HEK293 (cell line): ENCODE measurements at regions not wholly inside any gene's neighbourhood (a gene's known extent, or its start where the extent isn't known, plus 50 kb on each side); places are given as distances from the start of the nearest gene placed in this dataset.

Experiments used
- CTCF ChIA-PET: fragments of 350-600 bp; formaldehyde crosslinking; extraction: SDS; loops from one replicate; lab custom pipeline; 2021; ENCODE audit warnings: antibody characterized with exemption; lab: Yijun Ruan, JAX
- POLR2A ChIA-PET: fragments of 300-600 bp; formaldehyde crosslinking; extraction: SDS; loops from one replicate; lab custom pipeline; 2020; ENCODE audit warnings: antibody characterized with exemption, inconsistent platforms; lab: Yijun Ruan, JAX
- H3K27ac ChIP-seq: fragments of 200-500 bp; sonication (Bioruptor generic); 2 replicates; pipeline ENCODE4 v1.5.1; 2014; ENCODE audit warnings: low read depth, low read length, control low read depth, inconsistent platforms; ENCODE audit errors: extremely low read depth
- H3K36me3 ChIP-seq, 2 experiments: fragments of 200-500 bp in 1 of 2; sonication (Bioruptor generic) in 1 of 2; 1 replicate in 1 of 2; 2 replicates in 1 of 2; pipeline ENCODE4 v1.5.1; 2014 to 2017; ENCODE audit warnings: inconsistent platforms in 2 of 2, low read length in 2 of 2; ENCODE audit not compliant: control insufficient read depth in 2 of 2, insufficient read depth in 1 of 2
- H3K4me1 ChIP-seq: fragments of 200-500 bp; sonication (Bioruptor generic); 2 replicates; pipeline ENCODE4 v1.5.1; 2014; ENCODE audit warnings: mild to moderate bottlenecking, low read length, inconsistent platforms; ENCODE audit not compliant: control insufficient read depth, insufficient read depth
- H3K4me3 ChIP-seq: 2 replicates; pipeline ENCODE4 v1.5.1; 2011; ENCODE audit warnings: low read depth, mild to moderate bottlenecking, control low read depth, low read length, moderate library complexity
- H3K9me3 ChIP-seq: fragments of 200-500 bp; sonication (Bioruptor generic); 2 replicates; pipeline ENCODE4 v1.5.1; 2014; ENCODE audit warnings: low read depth, low read length, inconsistent platforms; ENCODE audit not compliant: control insufficient read depth, insufficient read depth
- ATF2 ChIP-seq: fragments of 450-650 bp; formaldehyde crosslinking; IDR thresholded peaks from 2 replicates; pipeline ENCODE4 v1.5.1; 2016; ENCODE audit warnings: missing biosample characterization, missing genetic modification characterization, low read depth
- KLF9 ChIP-seq: fragments of 450-650 bp; formaldehyde crosslinking; IDR thresholded peaks from 2 replicates; pipeline ENCODE4 v1.5.1; 2016; ENCODE audit warnings: missing biosample characterization, missing genetic modification characterization, low read depth
- ZIC2 ChIP-seq: fragments of 450-650 bp; formaldehyde crosslinking; IDR thresholded peaks from 2 replicates; pipeline ENCODE4 v1.5.1; 2016; ENCODE audit warnings: missing biosample characterization, missing genetic modification characterization
- ZNF132 ChIP-seq: fragments of 450-650 bp; formaldehyde crosslinking; IDR thresholded peaks from 2 replicates; pipeline ENCODE4 v1.5.1; 2017; ENCODE audit warnings: missing biosample characterization, missing genetic modification characterization, borderline replicate concordance
- ZNF157 ChIP-seq: fragments of 450-650 bp; formaldehyde crosslinking; IDR thresholded peaks from 2 replicates; pipeline ENCODE4 v1.5.1; 2016; ENCODE audit warnings: missing biosample characterization, missing genetic modification characterization
- ZNF169 ChIP-seq: fragments of 450-650 bp; formaldehyde crosslinking; IDR thresholded peaks from 2 replicates; pipeline ENCODE4 v1.5.1; 2016; ENCODE audit warnings: missing biosample characterization, missing genetic modification characterization
- ZNF175 ChIP-seq: fragments of 450-650 bp; formaldehyde crosslinking; IDR thresholded peaks from 2 replicates; pipeline ENCODE4 v1.5.1; 2016; ENCODE audit warnings: missing biosample characterization, missing genetic modification characterization
- ZNF214 ChIP-seq: fragments of 450-650 bp; formaldehyde crosslinking; IDR thresholded peaks from 2 replicates; pipeline ENCODE4 v1.5.1; 2017; ENCODE audit warnings: missing biosample characterization, mild to moderate bottlenecking, missing genetic modification characterization, borderline replicate concordance
- ZNF391 ChIP-seq: fragments of 450-650 bp; formaldehyde crosslinking; IDR thresholded peaks from 2 replicates; pipeline ENCODE4 v1.5.1; 2016; ENCODE audit warnings: low read depth, missing biosample characterization, missing genetic modification characterization, borderline replicate concordance
- ZNF404 ChIP-seq: fragments of 450-650 bp; formaldehyde crosslinking; IDR thresholded peaks from 2 replicates; pipeline ENCODE4 v1.5.1; 2017; ENCODE audit warnings: missing biosample characterization, missing genetic modification characterization
- ZNF529 ChIP-seq: fragments of 450-650 bp; formaldehyde crosslinking; IDR thresholded peaks from 2 replicates; pipeline ENCODE4 v1.5.1; 2017; ENCODE audit warnings: missing genetic modification characterization, missing biosample characterization; ENCODE audit not compliant: insufficient replicate concordance
- ZNF555 ChIP-seq: fragments of 450-650 bp; formaldehyde crosslinking; conservative IDR thresholded peaks from 2 replicates; pipeline ENCODE4 v1.5.1; 2017; ENCODE audit warnings: missing biosample characterization, mild to moderate bottlenecking, missing genetic modification characterization, inconsistent platforms
- ZNF645 ChIP-seq: fragments of 450-650 bp; formaldehyde crosslinking; IDR thresholded peaks from 2 replicates; pipeline ENCODE4; 2016; ENCODE audit warnings: missing biosample characterization, missing genetic modification characterization
- ZNF776 ChIP-seq: fragments of 450-650 bp; formaldehyde crosslinking; IDR thresholded peaks from 2 replicates; pipeline ENCODE4 v1.5.0; 2017; ENCODE audit warnings: missing biosample characterization, missing genetic modification characterization, borderline replicate concordance
- TF ChIP-seq, protein P1 (sequence below): fragments of 450-650 bp; formaldehyde crosslinking; IDR thresholded peaks from 2 replicates; pipeline ENCODE4 v1.5.1; 2016; ENCODE audit warnings: missing biosample characterization, missing genetic modification characterization
- TF ChIP-seq, protein P2 (sequence below): fragments of 450-650 bp; formaldehyde crosslinking; IDR thresholded peaks from 2 replicates; pipeline ENCODE4 v1.5.1; 2016; ENCODE audit warnings: missing biosample characterization, missing genetic modification characterization
- TF ChIP-seq, protein P3 (sequence below): fragments of 450-650 bp; formaldehyde crosslinking; IDR thresholded peaks from 2 replicates; pipeline ENCODE4 v1.5.1; 2016; ENCODE audit warnings: missing biosample characterization, missing genetic modification characterization, borderline replicate concordance

- Histone ChIP-seq H3K36me3 (no peaks in the 10 kb centered on the region), H3K4me1 (no peaks in the 10 kb centered on the region), H3K4me3 (no peak overlapping the region), H3K27ac (no peak overlapping the region), H3K9me3 (no peaks in the 10 kb centered on the region)
- TF ChIP-seq, protein P1, sequence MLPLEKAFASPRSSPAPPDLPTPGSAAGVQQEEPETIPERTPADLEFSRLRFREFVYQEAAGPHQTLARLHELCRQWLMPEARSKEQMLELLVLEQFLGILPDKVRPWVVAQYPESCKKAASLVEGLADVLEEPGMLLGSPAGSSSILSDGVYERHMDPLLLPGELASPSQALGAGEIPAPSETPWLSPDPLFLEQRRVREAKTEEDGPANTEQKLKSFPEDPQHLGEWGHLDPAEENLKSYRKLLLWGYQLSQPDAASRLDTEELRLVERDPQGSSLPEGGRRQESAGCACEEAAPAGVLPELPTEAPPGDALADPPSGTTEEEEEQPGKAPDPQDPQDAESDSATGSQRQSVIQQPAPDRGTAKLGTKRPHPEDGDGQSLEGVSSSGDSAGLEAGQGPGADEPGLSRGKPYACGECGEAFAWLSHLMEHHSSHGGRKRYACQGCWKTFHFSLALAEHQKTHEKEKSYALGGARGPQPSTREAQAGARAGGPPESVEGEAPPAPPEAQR (tag by site-specific recombination) = no peak
- no peak for TF ChIP-seq ZNF776 (tag by site-specific recombination)
- no peak for TF ChIP-seq ZNF132 (tag by site-specific recombination)
- no peak for TF ChIP-seq ATF2 (tag by site-specific recombination)
- TF ChIP-seq, protein P2, sequence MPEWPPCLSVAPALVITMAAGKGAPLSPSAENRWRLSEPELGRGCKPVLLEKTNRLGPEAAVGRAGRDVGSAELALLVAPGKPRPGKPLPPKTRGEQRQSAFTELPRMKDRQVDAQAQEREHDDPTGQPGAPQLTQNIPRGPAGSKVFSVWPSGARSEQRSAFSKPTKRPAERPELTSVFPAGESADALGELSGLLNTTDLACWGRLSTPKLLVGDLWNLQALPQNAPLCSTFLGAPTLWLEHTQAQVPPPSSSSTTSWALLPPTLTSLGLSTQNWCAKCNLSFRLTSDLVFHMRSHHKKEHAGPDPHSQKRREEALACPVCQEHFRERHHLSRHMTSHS (tag by site-specific recombination) = no peak
- no peak for TF ChIP-seq ZNF645 (tag by site-specific recombination)
- no peak for TF ChIP-seq ZIC2 (tag by site-specific recombination)
- no peak for TF ChIP-seq ZNF214
- TF ChIP-seq ZNF157 (tag by site-specific recombination) = no peak
- no peak for TF ChIP-seq ZNF175 (tag by site-specific recombination)
- ChIA-PET CTCF (interaction anchor here (0.5 kb wide), 1 partner anchor 1012 kb away, joined by 3 read pairs; no protein-coding TSS in a partner anchor), POLR2A (no interaction called here)
These were observed 72.1 kb upstream of the CTDP1 start for GRCh38 chr18:79607361-79607952.

DNA sequence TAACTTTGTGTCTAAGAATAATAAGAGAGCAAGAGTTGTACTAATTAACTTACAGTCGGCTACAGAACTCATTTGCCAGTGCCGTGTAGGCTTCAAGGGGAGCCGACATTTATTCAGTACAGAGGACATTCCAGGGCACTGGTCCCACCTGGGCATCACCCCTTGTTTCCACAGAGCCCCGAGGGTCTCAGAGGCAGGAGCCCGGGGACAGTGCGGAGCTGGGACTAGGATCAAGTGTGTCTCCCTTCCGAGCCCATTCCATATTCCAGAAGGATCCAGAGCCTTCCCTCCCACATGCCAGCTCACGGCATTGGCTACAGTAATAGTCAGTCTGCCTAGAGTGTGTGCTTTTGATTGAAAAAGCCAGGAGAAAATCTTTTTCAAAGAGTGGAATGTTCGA is 71.5 kb upstream of the CTDP1 start:
- TF ChIP-seq ZNF169 (tag by site-specific recombination) = no peak
- TF ChIP-seq, protein P3, sequence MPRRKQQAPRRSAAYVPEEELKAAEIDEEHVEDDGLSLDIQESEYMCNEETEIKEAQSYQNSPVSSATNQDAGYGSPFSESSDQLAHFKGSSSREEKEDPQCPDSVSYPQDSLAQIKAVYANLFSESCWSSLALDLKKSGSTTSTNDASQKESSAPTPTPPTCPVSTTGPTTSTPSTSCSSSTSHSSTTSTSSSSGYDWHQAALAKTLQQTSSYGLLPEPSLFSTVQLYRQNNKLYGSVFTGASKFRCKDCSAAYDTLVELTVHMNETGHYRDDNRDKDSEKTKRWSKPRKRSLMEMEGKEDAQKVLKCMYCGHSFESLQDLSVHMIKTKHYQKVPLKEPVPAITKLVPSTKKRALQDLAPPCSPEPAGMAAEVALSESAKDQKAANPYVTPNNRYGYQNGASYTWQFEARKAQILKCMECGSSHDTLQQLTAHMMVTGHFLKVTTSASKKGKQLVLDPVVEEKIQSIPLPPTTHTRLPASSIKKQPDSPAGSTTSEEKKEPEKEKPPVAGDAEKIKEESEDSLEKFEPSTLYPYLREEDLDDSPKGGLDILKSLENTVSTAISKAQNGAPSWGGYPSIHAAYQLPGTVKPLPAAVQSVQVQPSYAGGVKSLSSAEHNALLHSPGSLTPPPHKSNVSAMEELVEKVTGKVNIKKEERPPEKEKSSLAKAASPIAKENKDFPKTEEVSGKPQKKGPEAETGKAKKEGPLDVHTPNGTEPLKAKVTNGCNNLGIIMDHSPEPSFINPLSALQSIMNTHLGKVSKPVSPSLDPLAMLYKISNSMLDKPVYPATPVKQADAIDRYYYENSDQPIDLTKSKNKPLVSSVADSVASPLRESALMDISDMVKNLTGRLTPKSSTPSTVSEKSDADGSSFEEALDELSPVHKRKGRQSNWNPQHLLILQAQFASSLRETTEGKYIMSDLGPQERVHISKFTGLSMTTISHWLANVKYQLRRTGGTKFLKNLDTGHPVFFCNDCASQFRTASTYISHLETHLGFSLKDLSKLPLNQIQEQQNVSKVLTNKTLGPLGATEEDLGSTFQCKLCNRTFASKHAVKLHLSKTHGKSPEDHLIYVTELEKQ (tag by site-specific recombination) = no peak
- no peak for TF ChIP-seq ZNF391
- TF ChIP-seq ZNF157 (tag by site-specific recombination) = no peak
- TF ChIP-seq ZNF404 (tag by site-specific recombination) = no peak
- TF ChIP-seq ZNF529 (tag by site-specific recombination) = no peak
- no peak for TF ChIP-seq ZNF555
- no peak for TF ChIP-seq ZIC2 (tag by site-specific recombination)
- no peak for TF ChIP-seq KLF9
- Histone ChIP-seq H3K4me1 (no peaks in the 10 kb centered on the region), H3K36me3 (no peaks in the 10 kb centered on the region), H3K9me3 (no peaks in the 10 kb centered on the region), H3K4me3 (no peak overlapping the region), H3K27ac (no peak overlapping the region)
- ChIA-PET CTCF (interaction anchor here (0.5 to 1.1 kb wide), 2 partner anchors 218 to 1013 kb away, joined by 3 read pairs; no protein-coding TSS in a partner anchor), POLR2A (no interaction called here)
